K562 (cell line): ENCODE measurements at regions not wholly inside any gene's neighbourhood (a gene's known extent, or its start where the extent isn't known, plus 50 kb on each side); places are given as distances from the start of the nearest gene placed in this dataset.
A peak's percentile ranks its signal among the peaks of the same experiment; 100 is the strongest.
"Not testable (repeated sequence)": the region's sequence is repeated elsewhere in the genome, so short reads cannot be mapped to it uniquely, and the experiment has no call there.

Experiments used
- ATAC-seq: fragments of 200-7000 bp; cut with Tn5 transposase; 3 replicates; pipeline ENCODE4 v1.9.1; 2020; ENCODE audit warnings: moderate library complexity
- BruUV-seq: library from RNA; stranded (reverse); fragments of 400-500 nt; replicated peaks from 2 replicates; lab custom pipeline; 2021; lab: Mats Ljungman, UMichigan
- CTCF ChIA-PET: fragments of 300-600 bp; formaldehyde crosslinking; extraction: SDS; loops from one replicate; lab custom pipeline; 2021; ENCODE audit warnings: low intra/inter-chr PET ratio; lab: Yijun Ruan, JAX
- POLR2A ChIA-PET: fragments of 300-600, 350-650 bp; sonication (Branson Sonifier 250); formaldehyde crosslinking; extraction: SDS; loops from one replicate; lab custom pipeline; 2021; ENCODE audit warnings: antibody characterized with exemption, inconsistent platforms; lab: Yijun Ruan, JAX
- DNase-seq, 4 experiments: peaks; one replicate each; pipeline versions ENCODE4 v3.0.0 to v3.0.0-alpha.2; 2011 to 2018; ENCODE audit warnings: low spot score in 3 of 4, mixed read lengths in 3 of 4; ENCODE audit errors: extremely low read depth in 1 of 4
- FAIRE-seq: peaks from 2 replicates; lab custom pipeline; 2011; peaks lifted over from hg19 to GRCh38; lab: Jason Lieb, UNC
- H2AFZ ChIP-seq: 2 replicates; pipeline ENCODE4 v1.6.0; 2011; ENCODE audit warnings: low read depth, low read length, control low read depth, inconsistent platforms
- H3K27ac ChIP-seq: fragments of 200-600 bp; 3 replicates; pipeline ENCODE4 v1.8.0; 2011; ENCODE audit warnings: low read depth, mild to moderate bottlenecking, control low read depth, inconsistent platforms, low read length, moderate library complexity, mixed read lengths; ENCODE audit errors: extremely low read depth
- H3K27me3 ChIP-seq, 2 experiments: fragments of 300-600 bp in 1 of 2; 2 replicates in 1 of 2; 3 replicates in 1 of 2; pipeline versions ENCODE4 v1.6.0 to v1.8.0; 2011; ENCODE audit warnings: inconsistent platforms in 2 of 2, low read length in 2 of 2, mild to moderate bottlenecking in 1 of 2, mixed read lengths in 1 of 2, moderate library complexity in 1 of 2; ENCODE audit not compliant: control insufficient read depth in 2 of 2, insufficient read depth in 2 of 2
- H3K36me3 ChIP-seq: fragments of 300-600 bp; 3 replicates; pipeline ENCODE4 v1.8.0; 2011; ENCODE audit warnings: mild to moderate bottlenecking, low read length, inconsistent platforms; ENCODE audit not compliant: control insufficient read depth, insufficient read depth
- H3K4me1 ChIP-seq, 2 experiments: fragments of 200-600 bp in 1 of 2; replicated peaks in 1 of 2; 2 replicates in 1 of 2; 3 replicates in 1 of 2; pipeline versions ENCODE4 v1.5.1 to v1.8.0; 2011; ENCODE audit warnings: inconsistent platforms in 2 of 2, low read length in 2 of 2, mild to moderate bottlenecking in 1 of 2, mixed read lengths in 1 of 2, moderate library complexity in 1 of 2; ENCODE audit not compliant: control insufficient read depth in 2 of 2, insufficient read depth in 2 of 2
- H3K4me2 ChIP-seq: 2 replicates; pipeline ENCODE4 v1.6.1; 2011; ENCODE audit warnings: low read length, control low read depth, inconsistent platforms, mixed read lengths; ENCODE audit not compliant: insufficient read depth
- H3K4me3 ChIP-seq: fragments of 200-600 bp; sonication (generic), shearing (Covaris generic); 2 replicates; pipeline ENCODE4 v1.5.1; 2016; ENCODE audit warnings: control low read depth, inconsistent platforms
- H3K79me2 ChIP-seq: fragments of 200-600 bp; 3 replicates; pipeline ENCODE4 v1.8.0; 2011; ENCODE audit warnings: low read length, inconsistent platforms; ENCODE audit not compliant: control insufficient read depth, insufficient read depth
- H3K9ac ChIP-seq, 2 experiments: 2 replicates each; pipeline versions ENCODE4 v1.6.0 to v1.6.1; 2011; ENCODE audit warnings: low read depth in 2 of 2, low read length in 2 of 2, control low read depth in 1 of 2, inconsistent platforms in 1 of 2, mild to moderate bottlenecking in 1 of 2, mixed read lengths in 1 of 2; ENCODE audit not compliant: insufficient read depth in 1 of 2
- H3K9me1 ChIP-seq: one replicate; pipeline ENCODE4 v1.6.0; 2011; ENCODE audit warnings: inconsistent platforms, mild to moderate bottlenecking, low read length, moderate library complexity; ENCODE audit not compliant: control insufficient read depth, insufficient read depth
- H3K9me3 ChIP-seq: replicated peaks from 2 replicates; pipeline ENCODE4 v1.5.1; 2011; ENCODE audit warnings: low read depth, low read length, inconsistent platforms; ENCODE audit not compliant: control insufficient read depth, insufficient read depth
- H4K20me1 ChIP-seq: replicated peaks from 2 replicates; pipeline ENCODE4 v1.6.1; 2011; ENCODE audit warnings: low read length, inconsistent platforms, mixed read lengths; ENCODE audit not compliant: control insufficient read depth, insufficient read depth
- ARID3B ChIP-seq: fragments of 250-450 bp; sonication (Bioruptor Pico); IDR thresholded peaks from 2 replicates; pipeline ENCODE4 v1.4.0; 2020; ENCODE audit warnings: borderline replicate concordance
- HNRNPLL ChIP-seq: fragments of 200-400 bp; formaldehyde crosslinking; IDR thresholded peaks from 2 replicates; pipeline ENCODE4 v1.6.1; 2017; ENCODE audit warnings: low read length, low read depth, mild to moderate bottlenecking; ENCODE audit not compliant: poor library complexity, severe bottlenecking
- KDM2B ChIP-seq: fragments of 250-450 bp; sonication (Bioruptor Pico); IDR thresholded peaks from 2 replicates; pipeline ENCODE4 v1.8.0; 2021; ENCODE audit warnings: mild to moderate bottlenecking, moderate library complexity
- MAFF ChIP-seq: IDR thresholded peaks from 2 replicates; pipeline ENCODE4 v1.6.1; 2012; ENCODE audit warnings: low read length, improper control_type of control experiment
- MAFK ChIP-seq: IDR thresholded peaks from 2 replicates; pipeline ENCODE4 v1.6.1; 2011; ENCODE audit warnings: low read length, improper control_type of control experiment
- MTA3 ChIP-seq: fragments of 450-650 bp; formaldehyde crosslinking; IDR thresholded peaks from 2 replicates; pipeline ENCODE4 v1.6.1; 2017; ENCODE audit warnings: mild to moderate bottlenecking, borderline replicate concordance
- TAL1 ChIP-seq: fragments of 450-650 bp; IDR thresholded peaks from 2 replicates; pipeline ENCODE4 v1.6.1; 2016; ENCODE audit warnings: mild to moderate bottlenecking
- ZKSCAN1 ChIP-seq: fragments of 150-350 bp; IDR thresholded peaks from 2 replicates; pipeline ENCODE4 v1.6.1; 2016; ENCODE audit warnings: low read depth, low read length
- ZNF592 ChIP-seq: fragments of 450-650 bp; IDR thresholded peaks from 2 replicates; pipeline ENCODE4 v1.6.1; 2017; ENCODE audit warnings: antibody characterized with exemption, mild to moderate bottlenecking
- WGBS: fragments of 100-300 bp; shearing (Covaris generic); methylation state at CpG from one replicate; pipeline ENCODE4 v1.1.6; 2016; ENCODE audit warnings: low coverage, mixed read lengths; ENCODE audit not compliant: insufficient coverage; ENCODE audit errors: missing lambda C conversion rate; 5-methylcytosine and 5-hydroxymethylcytosine counted together
- in situ Hi-C: fragments of 300-500 bp; cut with MboI; formaldehyde crosslinking; loops from 4 replicates; pipeline ENCODE4 v1.15.0; 2018; ENCODE audit warnings: inconsistent platforms, mixed read lengths
- intact Hi-C: fragments of 100-400 bp; cut with micrococcal nuclease; formaldehyde crosslinking; loops from 2 replicates; pipeline ENCODE4 v1.14.2; 2022
- TF ChIP-seq, protein P1 (sequence below): fragments of 250-450 bp; sonication (Bioruptor Pico); IDR thresholded peaks from 2 replicates; pipeline ENCODE4 v1.4.0; 2020; ENCODE audit warnings: mild to moderate bottlenecking, moderate library complexity, borderline replicate concordance

DNA sequence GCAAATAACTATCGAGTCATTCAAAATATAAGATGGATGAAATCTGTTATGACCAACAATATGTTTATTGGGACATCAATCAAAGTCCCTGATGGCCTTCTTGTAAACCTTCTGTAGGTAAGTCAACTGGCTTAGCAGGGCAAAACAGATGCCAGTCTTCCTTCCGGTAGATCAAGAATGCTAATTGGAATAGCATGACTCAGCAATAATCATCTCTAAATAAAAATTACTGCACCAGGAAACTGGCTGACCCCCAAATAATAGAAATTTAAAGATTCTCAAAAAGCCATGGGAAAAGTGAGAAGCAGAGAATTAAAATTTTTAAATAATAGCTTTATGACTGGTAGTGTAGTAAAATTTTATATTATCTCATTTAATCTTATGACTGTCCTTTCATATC, 1005.4 kb downstream of the OLFM4 start (continued):
- TF ChIP-seq ZNF592 = no peak
- no peak for TF ChIP-seq ZKSCAN1
- peak; percentile 42; the same call in 1 of the 2 replicates for TF ChIP-seq MAFF
- no peak for TF ChIP-seq MTA3
- no peak for TF ChIP-seq KDM2B (CRISPR knock-in tag)
- TF ChIP-seq MAFK = peak; percentile 35; the same call in 1 of the 2 replicates
- TF ChIP-seq, protein P1, sequence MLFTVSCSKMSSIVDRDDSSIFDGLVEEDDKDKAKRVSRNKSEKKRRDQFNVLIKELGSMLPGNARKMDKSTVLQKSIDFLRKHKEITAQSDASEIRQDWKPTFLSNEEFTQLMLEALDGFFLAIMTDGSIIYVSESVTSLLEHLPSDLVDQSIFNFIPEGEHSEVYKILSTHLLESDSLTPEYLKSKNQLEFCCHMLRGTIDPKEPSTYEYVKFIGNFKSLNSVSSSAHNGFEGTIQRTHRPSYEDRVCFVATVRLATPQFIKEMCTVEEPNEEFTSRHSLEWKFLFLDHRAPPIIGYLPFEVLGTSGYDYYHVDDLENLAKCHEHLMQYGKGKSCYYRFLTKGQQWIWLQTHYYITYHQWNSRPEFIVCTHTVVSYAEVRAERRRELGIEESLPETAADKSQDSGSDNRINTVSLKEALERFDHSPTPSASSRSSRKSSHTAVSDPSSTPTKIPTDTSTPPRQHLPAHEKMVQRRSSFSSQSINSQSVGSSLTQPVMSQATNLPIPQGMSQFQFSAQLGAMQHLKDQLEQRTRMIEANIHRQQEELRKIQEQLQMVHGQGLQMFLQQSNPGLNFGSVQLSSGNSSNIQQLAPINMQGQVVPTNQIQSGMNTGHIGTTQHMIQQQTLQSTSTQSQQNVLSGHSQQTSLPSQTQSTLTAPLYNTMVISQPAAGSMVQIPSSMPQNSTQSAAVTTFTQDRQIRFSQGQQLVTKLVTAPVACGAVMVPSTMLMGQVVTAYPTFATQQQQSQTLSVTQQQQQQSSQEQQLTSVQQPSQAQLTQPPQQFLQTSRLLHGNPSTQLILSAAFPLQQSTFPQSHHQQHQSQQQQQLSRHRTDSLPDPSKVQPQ (CRISPR knock-in tag) = no peak
- no peak for TF ChIP-seq HNRNPLL
- no peak for TF ChIP-seq TAL1
- no peak for TF ChIP-seq ARID3B (CRISPR knock-in tag)

DNA sequence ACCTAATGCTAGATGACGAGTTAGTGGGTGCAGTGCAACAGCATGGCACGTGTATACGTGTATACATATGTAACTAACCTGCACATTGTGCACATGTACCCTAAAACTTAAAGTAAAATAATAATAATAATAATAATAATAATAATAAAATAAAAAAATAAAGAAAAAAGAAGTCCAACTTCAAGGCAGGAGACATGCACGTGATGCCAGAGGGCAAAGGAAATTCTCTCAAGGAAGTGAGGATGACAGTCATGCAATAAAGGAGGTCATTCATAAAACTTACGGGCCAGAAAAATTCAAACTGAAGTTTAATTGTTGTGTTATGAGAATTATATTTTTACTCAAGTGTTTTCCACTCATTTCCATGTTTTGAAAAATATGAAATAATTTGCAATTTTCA, 1028.8 kb downstream of the OLFM4 start:
- DNase-seq, H3K36me3 ChIP-seq, H3K9me1 ChIP-seq, H4K20me1 ChIP-seq, H3K4me2 ChIP-seq, H3K4me1 ChIP-seq, BruUV-seq, H3K4me3 ChIP-seq, H3K9me3 ChIP-seq, POLR2A ChIA-PET, in situ Hi-C loops, H3K79me2 ChIP-seq, H2AFZ ChIP-seq, ATAC-seq, CTCF ChIA-PET, intact Hi-C loops, H3K27ac ChIP-seq, H3K27me3 ChIP-seq, FAIRE-seq, H3K9ac ChIP-seq: not testable (repeated sequence)
- WGBS = 2% methylated on average over 4 of the region's 5 CpGs
